ENCODE measurements at regions not wholly inside any gene's neighbourhood (a gene's known extent, or its start where the extent isn't known, plus 50 kb on each side); places are given as distances from the start of the nearest gene placed in this dataset.

DNA sequence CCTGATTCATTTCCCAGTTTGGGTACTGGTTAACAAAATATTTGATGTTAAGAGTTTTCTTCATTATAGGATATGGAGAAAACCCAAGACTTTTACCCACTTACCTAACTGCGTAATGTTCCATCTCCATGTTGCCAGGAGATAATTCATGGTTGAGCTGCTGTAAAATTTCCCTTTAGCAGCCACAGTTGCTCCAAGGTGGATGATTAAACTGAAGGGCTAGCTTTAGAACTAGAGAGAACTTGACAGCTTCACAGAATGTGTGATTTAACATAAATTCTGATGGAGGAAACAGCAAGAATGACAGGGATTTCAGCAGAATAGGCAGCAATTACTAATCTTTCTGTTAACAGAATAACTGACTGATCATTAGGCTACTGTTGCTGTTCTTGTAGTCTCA lies 236.1 kb downstream of the MEF2C start:
- Histone ChIP-seq H3K4me3 (replicated peaks; ENCODE audit: insufficient read depth, low read length) (no peak overlapping the region), H3K27ac (replicated peaks) (no peak overlapping the region), H3K27me3 (ENCODE audit: insufficient read depth, poor library complexity, severe bottlenecking) (no peaks in the 10 kb centered on the region)
- DNase-seq (ENCODE audit: low read depth in 1 of 2, low spot score in 1 of 2) = no peak
- TF ChIP-seq SPI1 (IDR thresholded peaks at IDR 0.05; ENCODE audit: borderline replicate concordance, low read depth) (no peak), GABPA (IDR thresholded peaks at IDR 0.05; ENCODE audit: low read depth) (no peak), POLR2AphosphoS5 (IDR thresholded peaks at IDR 0.05; ENCODE audit: low read depth) (no peak)
- TF ChIP-seq, protein P1, sequence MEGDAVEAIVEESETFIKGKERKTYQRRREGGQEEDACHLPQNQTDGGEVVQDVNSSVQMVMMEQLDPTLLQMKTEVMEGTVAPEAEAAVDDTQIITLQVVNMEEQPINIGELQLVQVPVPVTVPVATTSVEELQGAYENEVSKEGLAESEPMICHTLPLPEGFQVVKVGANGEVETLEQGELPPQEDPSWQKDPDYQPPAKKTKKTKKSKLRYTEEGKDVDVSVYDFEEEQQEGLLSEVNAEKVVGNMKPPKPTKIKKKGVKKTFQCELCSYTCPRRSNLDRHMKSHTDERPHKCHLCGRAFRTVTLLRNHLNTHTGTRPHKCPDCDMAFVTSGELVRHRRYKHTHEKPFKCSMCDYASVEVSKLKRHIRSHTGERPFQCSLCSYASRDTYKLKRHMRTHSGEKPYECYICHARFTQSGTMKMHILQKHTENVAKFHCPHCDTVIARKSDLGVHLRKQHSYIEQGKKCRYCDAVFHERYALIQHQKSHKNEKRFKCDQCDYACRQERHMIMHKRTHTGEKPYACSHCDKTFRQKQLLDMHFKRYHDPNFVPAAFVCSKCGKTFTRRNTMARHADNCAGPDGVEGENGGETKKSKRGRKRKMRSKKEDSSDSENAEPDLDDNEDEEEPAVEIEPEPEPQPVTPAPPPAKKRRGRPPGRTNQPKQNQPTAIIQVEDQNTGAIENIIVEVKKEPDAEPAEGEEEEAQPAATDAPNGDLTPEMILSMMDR (IDR thresholded peaks at IDR 0.05; ENCODE audit: insufficient read depth, low read length) = no peak
- TF ChIP-seq, protein P2, sequence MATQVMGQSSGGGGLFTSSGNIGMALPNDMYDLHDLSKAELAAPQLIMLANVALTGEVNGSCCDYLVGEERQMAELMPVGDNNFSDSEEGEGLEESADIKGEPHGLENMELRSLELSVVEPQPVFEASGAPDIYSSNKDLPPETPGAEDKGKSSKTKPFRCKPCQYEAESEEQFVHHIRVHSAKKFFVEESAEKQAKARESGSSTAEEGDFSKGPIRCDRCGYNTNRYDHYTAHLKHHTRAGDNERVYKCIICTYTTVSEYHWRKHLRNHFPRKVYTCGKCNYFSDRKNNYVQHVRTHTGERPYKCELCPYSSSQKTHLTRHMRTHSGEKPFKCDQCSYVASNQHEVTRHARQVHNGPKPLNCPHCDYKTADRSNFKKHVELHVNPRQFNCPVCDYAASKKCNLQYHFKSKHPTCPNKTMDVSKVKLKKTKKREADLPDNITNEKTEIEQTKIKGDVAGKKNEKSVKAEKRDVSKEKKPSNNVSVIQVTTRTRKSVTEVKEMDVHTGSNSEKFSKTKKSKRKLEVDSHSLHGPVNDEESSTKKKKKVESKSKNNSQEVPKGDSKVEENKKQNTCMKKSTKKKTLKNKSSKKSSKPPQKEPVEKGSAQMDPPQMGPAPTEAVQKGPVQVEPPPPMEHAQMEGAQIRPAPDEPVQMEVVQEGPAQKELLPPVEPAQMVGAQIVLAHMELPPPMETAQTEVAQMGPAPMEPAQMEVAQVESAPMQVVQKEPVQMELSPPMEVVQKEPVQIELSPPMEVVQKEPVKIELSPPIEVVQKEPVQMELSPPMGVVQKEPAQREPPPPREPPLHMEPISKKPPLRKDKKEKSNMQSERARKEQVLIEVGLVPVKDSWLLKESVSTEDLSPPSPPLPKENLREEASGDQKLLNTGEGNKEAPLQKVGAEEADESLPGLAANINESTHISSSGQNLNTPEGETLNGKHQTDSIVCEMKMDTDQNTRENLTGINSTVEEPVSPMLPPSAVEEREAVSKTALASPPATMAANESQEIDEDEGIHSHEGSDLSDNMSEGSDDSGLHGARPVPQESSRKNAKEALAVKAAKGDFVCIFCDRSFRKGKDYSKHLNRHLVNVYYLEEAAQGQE (IDR thresholded peaks at IDR 0.05; ENCODE audit: insufficient replicate concordance, low read depth) = no peak

DNA sequence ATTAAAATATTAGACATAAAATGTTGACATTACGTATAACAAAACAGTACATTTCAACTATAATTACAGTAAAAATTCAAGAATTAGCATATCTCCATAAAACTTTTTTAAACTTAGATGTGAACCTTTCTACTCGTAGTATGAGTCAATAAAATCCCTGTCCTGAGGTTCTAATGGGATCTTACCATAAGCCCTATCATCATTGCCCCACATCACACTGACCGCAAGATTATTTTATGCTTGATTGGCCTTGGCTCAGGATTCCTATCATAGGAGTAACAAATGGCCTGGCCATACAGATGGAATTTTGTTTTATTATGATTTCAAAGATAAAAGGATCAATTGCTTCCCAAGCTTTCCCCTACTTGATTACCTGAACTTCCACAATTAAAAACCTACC lies 238.3 kb downstream of the MEF2C start:
- H3K27me3 ChIP-seq (ENCODE audit: insufficient read depth, poor library complexity, severe bottlenecking) = no peaks in the 10 kb centered on the region
- H3K4me3 ChIP-seq (replicated peaks; ENCODE audit: insufficient read depth, low read length) = no peak overlapping the region
- TF ChIP-seq POLR2AphosphoS5 (IDR thresholded peaks at IDR 0.05; ENCODE audit: low read depth) (no peak), SPI1 (IDR thresholded peaks at IDR 0.05; ENCODE audit: borderline replicate concordance, low read depth) (no peak), GABPA (IDR thresholded peaks at IDR 0.05; ENCODE audit: low read depth) (no peak)
- TF ChIP-seq, protein P1 (IDR thresholded peaks at IDR 0.05; ENCODE audit: insufficient read depth, low read length) = no peak
- TF ChIP-seq, protein P2 (IDR thresholded peaks at IDR 0.05; ENCODE audit: insufficient replicate concordance, low read depth) = no peak
- H3K27ac ChIP-seq (replicated peaks) = no peak overlapping the region
- DNase-seq (ENCODE audit: low read depth in 1 of 2, low spot score in 1 of 2) = no peak

DNA sequence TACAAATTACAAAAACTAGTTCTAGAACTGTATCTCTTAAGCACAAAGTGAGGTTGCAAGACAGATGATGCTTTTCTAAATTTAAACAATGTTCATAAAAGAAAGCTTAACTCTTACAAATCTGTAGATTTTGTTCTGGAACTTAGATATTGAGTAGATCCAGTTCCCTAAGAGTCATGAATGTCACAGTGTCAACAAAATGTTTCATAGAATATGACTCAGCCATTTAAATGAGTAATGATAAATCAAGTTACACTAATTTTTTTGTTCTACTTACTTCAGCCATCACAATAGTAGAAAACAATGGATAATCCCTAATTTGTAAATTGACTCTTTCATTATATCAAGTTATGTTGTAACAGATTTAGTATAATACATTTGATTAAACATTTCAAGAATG lies 239.7 kb downstream of the MEF2C start:
- Histone ChIP-seq H3K4me3 (replicated peaks; ENCODE audit: insufficient read depth, low read length) (no peak overlapping the region), H3K27ac (replicated peaks) (no peak overlapping the region), H3K27me3 (ENCODE audit: insufficient read depth, poor library complexity, severe bottlenecking) (no peaks in the 10 kb centered on the region)
- TF ChIP-seq, protein P2 (IDR thresholded peaks at IDR 0.05; ENCODE audit: insufficient replicate concordance, low read depth) = no peak
- TF ChIP-seq SPI1 (IDR thresholded peaks at IDR 0.05; ENCODE audit: borderline replicate concordance, low read depth) (no peak), GABPA (IDR thresholded peaks at IDR 0.05; ENCODE audit: low read depth) (no peak), POLR2AphosphoS5 (IDR thresholded peaks at IDR 0.05; ENCODE audit: low read depth) (no peak)
- TF ChIP-seq, protein P1 (IDR thresholded peaks at IDR 0.05; ENCODE audit: insufficient read depth, low read length) = no peak
- no peak for DNase-seq (ENCODE audit: low read depth in 1 of 2, low spot score in 1 of 2)

Data from HL-60 (cell line).